SK-N-SH (cell line): ENCODE measurements at regions not wholly inside any gene's neighbourhood (a gene's known extent, or its start where the extent isn't known, plus 50 kb on each side); places are given as distances from the start of the nearest gene placed in this dataset.

Source experiments
- CTCF ChIP-seq: fragments of 200-600 bp; sonication (generic); IDR thresholded peaks from 2 replicates; pipeline ENCODE4 v1.6.1; 2017; ENCODE audit warnings: antibody characterized with exemption, mild to moderate bottlenecking, moderate library complexity
- RAD21 ChIP-seq: IDR thresholded peaks from 2 replicates; pipeline ENCODE4 v1.6.1; 2012; ENCODE audit warnings: mild to moderate bottlenecking, low read length
- RCOR1 ChIP-seq: fragments of 150-350 bp; IDR thresholded peaks from 2 replicates; pipeline ENCODE4 v1.6.1; 2017; ENCODE audit warnings: antibody characterized with exemption, low read length
- TAF1 ChIP-seq: IDR thresholded peaks from 2 replicates; pipeline ENCODE4 v1.6.1; 2012; ENCODE audit warnings: low read depth, mild to moderate bottlenecking, low read length, moderate library complexity, borderline replicate concordance

DNA sequence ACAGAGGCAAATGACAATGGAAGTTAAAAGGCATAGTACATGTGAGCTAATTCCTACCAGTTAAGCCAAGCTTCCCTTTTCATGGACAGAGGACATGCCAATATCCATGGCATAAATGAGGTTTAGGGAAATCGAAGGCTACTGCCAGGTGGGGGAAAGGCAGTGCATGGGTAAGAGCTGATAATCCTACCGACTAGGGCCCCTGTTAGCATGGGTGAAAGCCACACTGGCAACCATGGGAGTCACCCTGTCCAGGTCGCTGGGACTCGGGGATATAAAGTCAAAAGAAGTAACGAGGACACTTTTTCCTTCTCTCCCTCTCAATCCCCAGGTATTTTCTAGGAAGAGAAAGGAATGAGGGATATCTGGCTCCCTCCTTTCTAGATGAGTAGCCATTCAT lies 83.7 kb upstream of the CDH19 start:
- no peak for TF ChIP-seq CTCF
- TF ChIP-seq RAD21, result no peak
- TF ChIP-seq RCOR1, result no peak
- no peak for TF ChIP-seq TAF1
